ENCODE measurements at regions not wholly inside any gene's neighbourhood (a gene's known extent, or its start where the extent isn't known, plus 50 kb on each side); places are given as distances from the start of the nearest gene placed in this dataset.

- 71% methylated on average over 1 of the region's 1 CpG for WGBS
- H3K4me3 ChIP-seq (ENCODE audit: low read depth in 1 of 3, low read length in 3 of 3) = no peak overlapping the region
- peaks cover 0 to 3% (median 0%) of the 10 kb centered on the region in 4 donors for H3K27me3 ChIP-seq (ENCODE audit: control insufficient read depth in 4 of 4, insufficient read depth in 4 of 4, low read length in 3 of 4)
- TF ChIP-seq HNF4G (IDR thresholded peaks at IDR 0.05) (no peak), CTCF (IDR thresholded peaks at IDR 0.05; ENCODE audit: low read depth, low read length, missing input control) (no peak), TAF1 (conservative IDR thresholded peaks at IDR 0.05) (no peak), RAD21 (IDR thresholded peaks at IDR 0.05) (no peak), HNF4A (conservative IDR thresholded peaks at IDR 0.05) (no peak), ATF3 (IDR thresholded peaks at IDR 0.05) (no peak), ZBTB33 (IDR thresholded peaks at IDR 0.05) (no peak), NR2F2 (IDR thresholded peaks at IDR 0.05) (no peak)
- H3K9me3 ChIP-seq (ENCODE audit: control insufficient read depth in 4 of 4, low read length in 3 of 4) = no peaks in the 10 kb centered on the region
- H3K27ac ChIP-seq (ENCODE audit: low read depth in 1 of 2, low read length in 2 of 2) = no peak overlapping the region
- H3K36me3 ChIP-seq (ENCODE audit: control insufficient read depth in 4 of 4, insufficient read depth in 3 of 4, low read depth in 1 of 4, low read length in 3 of 4) = no peaks in the 10 kb centered on the region
- H3K9ac ChIP-seq (ENCODE audit: low read depth in 1 of 2, low read length in 2 of 2) = no peak overlapping the region
- no peaks in the 10 kb centered on the region for H3K4me1 ChIP-seq (ENCODE audit: control insufficient read depth in 4 of 4, insufficient read depth in 4 of 4, low read length in 3 of 4)
- no peak for DNase-seq (ENCODE audit: low spot score)
Measured at GRCh38 chr5:88607492-88607891, 275.5 kb downstream of the MEF2C start.

- WGBS = 83% methylated on average over 5 of the region's 5 CpGs
- Histone ChIP-seq H3K4me1 (ENCODE audit: control insufficient read depth in 4 of 4, insufficient read depth in 4 of 4, low read length in 3 of 4) (no peaks in the 10 kb centered on the region), H3K9me3 (ENCODE audit: control insufficient read depth in 4 of 4, low read length in 3 of 4) (no peaks in the 10 kb centered on the region), H3K27me3 (ENCODE audit: control insufficient read depth in 4 of 4, insufficient read depth in 4 of 4, low read length in 3 of 4) (peaks cover 0 to 3% (median 0%) of the 10 kb centered on the region in 4 donors), H3K4me3 (ENCODE audit: low read depth in 1 of 3, low read length in 3 of 3) (no peak overlapping the region), H3K27ac (ENCODE audit: low read depth in 1 of 2, low read length in 2 of 2) (no peak overlapping the region), H3K36me3 (ENCODE audit: control insufficient read depth in 4 of 4, insufficient read depth in 3 of 4, low read depth in 1 of 4, low read length in 3 of 4) (no peaks in the 10 kb centered on the region), H3K9ac (ENCODE audit: low read depth in 1 of 2, low read length in 2 of 2) (no peak overlapping the region)
- no peak for DNase-seq (ENCODE audit: low spot score)
- TF ChIP-seq EGR1 (IDR thresholded peaks at IDR 0.05; ENCODE audit: low read depth in 2 of 2) (no peak), GABPA (IDR thresholded peaks at IDR 0.05 in 1 of 2, conservative IDR thresholded peaks at IDR 0.05 in 1 of 2) (no peak), JUND (IDR thresholded peaks at IDR 0.05) (no peak), REST (IDR thresholded peaks at IDR 0.05) (no peak), YY1 (IDR thresholded peaks at IDR 0.05) (no peak), TAF1 (conservative IDR thresholded peaks at IDR 0.05) (no peak), FOXA1 (IDR thresholded peaks at IDR 0.05) (no peak), ZBTB33 (IDR thresholded peaks at IDR 0.05) (no peak), RAD21 (IDR thresholded peaks at IDR 0.05) (no peak), SP1 (IDR thresholded peaks at IDR 0.05) (no peak), MAX (IDR thresholded peaks at IDR 0.05) (no peak), HNF4A (conservative IDR thresholded peaks at IDR 0.05) (no peak), CTCF (IDR thresholded peaks at IDR 0.05; ENCODE audit: low read depth, low read length, missing input control) (no peak), ATF3 (IDR thresholded peaks at IDR 0.05) (no peak), NR2F2 (IDR thresholded peaks at IDR 0.05) (no peak), FOXA2 (IDR thresholded peaks at IDR 0.05) (no peak), RXRA (IDR thresholded peaks at IDR 0.05) (no peak), HNF4G (IDR thresholded peaks at IDR 0.05) (no peak)
Measured at GRCh38 chr5:88606626-88607025, 276.4 kb downstream of the MEF2C start.
